ENCODE measurements at regions not wholly inside any gene's neighbourhood (a gene's known extent, or its start where the extent isn't known, plus 50 kb on each side); places are given as distances from the start of the nearest gene placed in this dataset.

DNA sequence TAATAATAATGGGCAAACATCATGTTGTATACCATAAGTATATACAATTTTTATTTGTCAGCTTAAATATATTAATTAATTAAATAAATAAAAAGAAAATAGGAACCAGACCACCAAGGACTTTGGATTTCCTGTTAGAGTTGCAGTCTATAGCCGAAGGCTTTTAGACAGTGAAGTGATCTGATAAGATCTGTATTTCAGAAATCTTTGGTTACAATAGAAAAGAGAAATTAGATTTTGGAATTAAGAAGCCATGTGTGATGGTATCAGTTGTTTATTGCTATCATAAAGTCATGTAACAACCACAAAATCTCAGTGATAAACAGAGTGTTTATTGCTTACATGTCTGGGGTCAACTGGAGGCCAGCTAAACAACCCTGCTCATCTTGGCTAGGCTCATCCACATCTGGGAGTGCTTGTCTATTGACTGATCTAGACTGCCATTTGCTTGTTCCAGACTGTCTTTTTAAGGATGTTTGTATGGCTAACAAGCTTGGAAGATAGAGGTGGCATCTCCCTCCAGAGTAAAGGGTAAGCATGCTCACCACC is 142.1 kb upstream of the USP9X start:
- TF ChIP-seq ZNF24 (tag by site-specific recombination; IDR thresholded peaks at IDR 0.05) (no peak), ZNF707 (tag by site-specific recombination; IDR thresholded peaks at IDR 0.05) (no peak), KLF16 (tag by site-specific recombination; IDR thresholded peaks at IDR 0.05) (no peak), ZSCAN30 (tag by site-specific recombination; IDR thresholded peaks at IDR 0.05) (no peak), ZNF274 (IDR thresholded peaks at IDR 0.05; ENCODE audit: low read length) (no peak), ZNF274 (tag by site-specific recombination; IDR thresholded peaks at IDR 0.05; ENCODE audit: borderline replicate concordance) (no peak), ZNF768 (tag by site-specific recombination; IDR thresholded peaks at IDR 0.05) (no peak), SP7 (tag by site-specific recombination; IDR thresholded peaks at IDR 0.05) (no peak)
- TF ChIP-seq, protein P1, sequence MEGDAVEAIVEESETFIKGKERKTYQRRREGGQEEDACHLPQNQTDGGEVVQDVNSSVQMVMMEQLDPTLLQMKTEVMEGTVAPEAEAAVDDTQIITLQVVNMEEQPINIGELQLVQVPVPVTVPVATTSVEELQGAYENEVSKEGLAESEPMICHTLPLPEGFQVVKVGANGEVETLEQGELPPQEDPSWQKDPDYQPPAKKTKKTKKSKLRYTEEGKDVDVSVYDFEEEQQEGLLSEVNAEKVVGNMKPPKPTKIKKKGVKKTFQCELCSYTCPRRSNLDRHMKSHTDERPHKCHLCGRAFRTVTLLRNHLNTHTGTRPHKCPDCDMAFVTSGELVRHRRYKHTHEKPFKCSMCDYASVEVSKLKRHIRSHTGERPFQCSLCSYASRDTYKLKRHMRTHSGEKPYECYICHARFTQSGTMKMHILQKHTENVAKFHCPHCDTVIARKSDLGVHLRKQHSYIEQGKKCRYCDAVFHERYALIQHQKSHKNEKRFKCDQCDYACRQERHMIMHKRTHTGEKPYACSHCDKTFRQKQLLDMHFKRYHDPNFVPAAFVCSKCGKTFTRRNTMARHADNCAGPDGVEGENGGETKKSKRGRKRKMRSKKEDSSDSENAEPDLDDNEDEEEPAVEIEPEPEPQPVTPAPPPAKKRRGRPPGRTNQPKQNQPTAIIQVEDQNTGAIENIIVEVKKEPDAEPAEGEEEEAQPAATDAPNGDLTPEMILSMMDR (tag by site-specific recombination; IDR thresholded peaks at IDR 0.05) = no peak
- TF ChIP-seq, protein P2, sequence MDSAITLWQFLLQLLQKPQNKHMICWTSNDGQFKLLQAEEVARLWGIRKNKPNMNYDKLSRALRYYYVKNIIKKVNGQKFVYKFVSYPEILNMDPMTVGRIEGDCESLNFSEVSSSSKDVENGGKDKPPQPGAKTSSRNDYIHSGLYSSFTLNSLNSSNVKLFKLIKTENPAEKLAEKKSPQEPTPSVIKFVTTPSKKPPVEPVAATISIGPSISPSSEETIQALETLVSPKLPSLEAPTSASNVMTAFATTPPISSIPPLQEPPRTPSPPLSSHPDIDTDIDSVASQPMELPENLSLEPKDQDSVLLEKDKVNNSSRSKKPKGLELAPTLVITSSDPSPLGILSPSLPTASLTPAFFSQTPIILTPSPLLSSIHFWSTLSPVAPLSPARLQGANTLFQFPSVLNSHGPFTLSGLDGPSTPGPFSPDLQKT (IDR thresholded peaks at IDR 0.05; ENCODE audit: borderline replicate concordance, low read depth, low read length) = no peak
- TF ChIP-seq, protein P3, sequence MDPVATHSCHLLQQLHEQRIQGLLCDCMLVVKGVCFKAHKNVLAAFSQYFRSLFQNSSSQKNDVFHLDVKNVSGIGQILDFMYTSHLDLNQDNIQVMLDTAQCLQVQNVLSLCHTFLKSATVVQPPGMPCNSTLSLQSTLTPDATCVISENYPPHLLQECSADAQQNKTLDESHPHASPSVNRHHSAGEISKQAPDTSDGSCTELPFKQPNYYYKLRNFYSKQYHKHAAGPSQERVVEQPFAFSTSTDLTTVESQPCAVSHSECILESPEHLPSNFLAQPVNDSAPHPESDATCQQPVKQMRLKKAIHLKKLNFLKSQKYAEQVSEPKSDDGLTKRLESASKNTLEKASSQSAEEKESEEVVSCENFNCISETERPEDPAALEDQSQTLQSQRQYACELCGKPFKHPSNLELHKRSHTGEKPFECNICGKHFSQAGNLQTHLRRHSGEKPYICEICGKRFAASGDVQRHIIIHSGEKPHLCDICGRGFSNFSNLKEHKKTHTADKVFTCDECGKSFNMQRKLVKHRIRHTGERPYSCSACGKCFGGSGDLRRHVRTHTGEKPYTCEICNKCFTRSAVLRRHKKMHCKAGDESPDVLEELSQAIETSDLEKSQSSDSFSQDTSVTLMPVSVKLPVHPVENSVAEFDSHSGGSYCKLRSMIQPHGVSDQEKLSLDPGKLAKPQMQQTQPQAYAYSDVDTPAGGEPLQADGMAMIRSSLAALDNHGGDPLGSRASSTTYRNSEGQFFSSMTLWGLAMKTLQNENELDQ (tag by site-specific recombination; IDR thresholded peaks at IDR 0.05; ENCODE audit: low read depth) = no peak
- TF ChIP-seq, protein P4, sequence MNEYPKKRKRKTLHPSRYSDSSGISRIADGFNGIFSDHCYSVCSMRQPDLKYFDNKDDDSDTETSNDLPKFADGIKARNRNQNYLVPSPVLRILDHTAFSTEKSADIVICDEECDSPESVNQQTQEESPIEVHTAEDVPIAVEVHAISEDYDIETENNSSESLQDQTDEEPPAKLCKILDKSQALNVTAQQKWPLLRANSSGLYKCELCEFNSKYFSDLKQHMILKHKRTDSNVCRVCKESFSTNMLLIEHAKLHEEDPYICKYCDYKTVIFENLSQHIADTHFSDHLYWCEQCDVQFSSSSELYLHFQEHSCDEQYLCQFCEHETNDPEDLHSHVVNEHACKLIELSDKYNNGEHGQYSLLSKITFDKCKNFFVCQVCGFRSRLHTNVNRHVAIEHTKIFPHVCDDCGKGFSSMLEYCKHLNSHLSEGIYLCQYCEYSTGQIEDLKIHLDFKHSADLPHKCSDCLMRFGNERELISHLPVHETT (tag by site-specific recombination; IDR thresholded peaks at IDR 0.05) = no peak
- TF ChIP-seq, protein P5, sequence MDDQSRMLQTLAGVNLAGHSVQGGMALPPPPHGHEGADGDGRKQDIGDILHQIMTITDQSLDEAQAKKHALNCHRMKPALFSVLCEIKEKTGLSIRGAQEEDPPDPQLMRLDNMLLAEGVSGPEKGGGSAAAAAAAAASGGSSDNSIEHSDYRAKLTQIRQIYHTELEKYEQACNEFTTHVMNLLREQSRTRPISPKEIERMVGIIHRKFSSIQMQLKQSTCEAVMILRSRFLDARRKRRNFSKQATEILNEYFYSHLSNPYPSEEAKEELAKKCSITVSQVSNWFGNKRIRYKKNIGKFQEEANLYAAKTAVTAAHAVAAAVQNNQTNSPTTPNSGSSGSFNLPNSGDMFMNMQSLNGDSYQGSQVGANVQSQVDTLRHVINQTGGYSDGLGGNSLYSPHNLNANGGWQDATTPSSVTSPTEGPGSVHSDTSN (CRISPR knock-in tag; IDR thresholded peaks at IDR 0.05) = no peak

All from HEK293 (cell line).